ENCODE measurements at regions not wholly inside any gene's neighbourhood (a gene's known extent, or its start where the extent isn't known, plus 50 kb on each side); places are given as distances from the start of the nearest gene placed in this dataset.

- no peak overlapping the region for H2AFZ ChIP-seq (ENCODE audit: low read depth, low read length, severe bottlenecking)
- TF ChIP-seq CTCF (IDR thresholded peaks at IDR 0.05; ENCODE audit: insufficient read depth, low read length, poor library complexity, severe bottlenecking) (no peak), EZH2phosphoT487 (conservative IDR thresholded peaks at IDR 0.05; ENCODE audit: low read length) (no peak)
Measured at GRCh38 chr3:159693226-159693625, 295.4 kb upstream of the IL12A start.

GRCh38 chr3:159711560-159712333 lies 276.9 kb upstream of the IL12A start:
- H3K9ac ChIP-seq (ENCODE audit: low read length), result no peak overlapping the region
- H2AFZ ChIP-seq (ENCODE audit: low read depth, low read length, severe bottlenecking), result no peak overlapping the region
- no peak overlapping the region for H3K4me3 ChIP-seq (ENCODE audit: insufficient read depth, low read length, poor library complexity, severe bottlenecking)
- H3F3A ChIP-seq (ENCODE audit: insufficient read depth), result no peaks in the 10 kb centered on the region
- no peak overlapping the region for H3K4me2 ChIP-seq (ENCODE audit: low read depth, low read length, poor library complexity, severe bottlenecking)
- no peaks in the 10 kb centered on the region for H3K36me3 ChIP-seq (ENCODE audit: low read length)
- no peaks in the 10 kb centered on the region for H3K9me3 ChIP-seq (ENCODE audit: insufficient read depth, low read length)
- H3K27ac ChIP-seq (ENCODE audit: low read depth, low read length), result no peak overlapping the region
- H3K79me2 ChIP-seq (ENCODE audit: insufficient read depth, low read length), result no peaks in the 10 kb centered on the region
- no peaks in the 10 kb centered on the region for H3K27me3 ChIP-seq (ENCODE audit: low read length)
- no peaks in the 10 kb centered on the region for H4K20me1 ChIP-seq (ENCODE audit: low read depth, low read length)
- TF ChIP-seq EZH2phosphoT487 (conservative IDR thresholded peaks at IDR 0.05; ENCODE audit: low read length) (no peak), CTCF (IDR thresholded peaks at IDR 0.05; ENCODE audit: insufficient read depth, low read length, poor library complexity, severe bottlenecking) (no peak)
- no peaks in the 10 kb centered on the region for H3K9me2 ChIP-seq (replicated peaks; ENCODE audit: insufficient read depth, low read length)

More at GRCh38 chr3:159693226-159693625, 295.4 kb upstream of the IL12A start:
- Histone ChIP-seq H3K36me3 (ENCODE audit: low read length) (no peaks in the 10 kb centered on the region), H3K27me3 (ENCODE audit: low read length) (no peaks in the 10 kb centered on the region), H3K9me3 (ENCODE audit: insufficient read depth, low read length) (no peaks in the 10 kb centered on the region), H3K79me2 (ENCODE audit: insufficient read depth, low read length) (no peaks in the 10 kb centered on the region), H3K4me3 (ENCODE audit: insufficient read depth, low read length, poor library complexity, severe bottlenecking) (no peak overlapping the region), H3F3A (ENCODE audit: insufficient read depth) (no peaks in the 10 kb centered on the region), H3K9ac (ENCODE audit: low read length) (no peak overlapping the region), H3K27ac (ENCODE audit: low read depth, low read length) (no peak overlapping the region), H4K20me1 (ENCODE audit: low read depth, low read length) (no peaks in the 10 kb centered on the region), H3K9me2 (replicated peaks; ENCODE audit: insufficient read depth, low read length) (no peaks in the 10 kb centered on the region), H3K4me2 (ENCODE audit: low read depth, low read length, poor library complexity, severe bottlenecking) (no peak overlapping the region)

GRCh38 chr3:159721324-159721723 lies 267.3 kb upstream of the IL12A start:
- Histone ChIP-seq H3K27me3 (ENCODE audit: low read length) (no peaks in the 10 kb centered on the region), H3K9me2 (replicated peaks; ENCODE audit: insufficient read depth, low read length) (no peaks in the 10 kb centered on the region), H3K4me3 (ENCODE audit: insufficient read depth, low read length, poor library complexity, severe bottlenecking) (no peak overlapping the region), H2AFZ (ENCODE audit: low read depth, low read length, severe bottlenecking) (no peak overlapping the region), H3K4me2 (ENCODE audit: low read depth, low read length, poor library complexity, severe bottlenecking) (no peak overlapping the region), H4K20me1 (ENCODE audit: low read depth, low read length) (no peaks in the 10 kb centered on the region), H3K36me3 (ENCODE audit: low read length) (no peaks in the 10 kb centered on the region), H3K79me2 (ENCODE audit: insufficient read depth, low read length) (no peaks in the 10 kb centered on the region), H3K9me3 (ENCODE audit: insufficient read depth, low read length) (no peaks in the 10 kb centered on the region), H3F3A (ENCODE audit: insufficient read depth) (no peaks in the 10 kb centered on the region), H3K9ac (ENCODE audit: low read length) (no peak overlapping the region), H3K27ac (ENCODE audit: low read depth, low read length) (no peak overlapping the region)
- TF ChIP-seq CTCF (IDR thresholded peaks at IDR 0.05; ENCODE audit: insufficient read depth, low read length, poor library complexity, severe bottlenecking) (no peak), EZH2phosphoT487 (conservative IDR thresholded peaks at IDR 0.05; ENCODE audit: low read length) (no peak)

All from SU-DHL-6 (cell line).